Sigmoid colon (tissue), 4 donors: ENCODE measurements at regions not wholly inside any gene's neighbourhood (a gene's known extent, or its start where the extent isn't known, plus 50 kb on each side); places are given as distances from the start of the nearest gene placed in this dataset.

Experiments
- CTCF ChIP-seq, 4 experiments: fragments of 450-650 bp in 3 of 4; fragments of 200-600 bp in 1 of 4; IDR thresholded peaks; one replicate each; pipeline ENCODE4 v1.5.1; 2016 to 2019; ENCODE audit warnings: antibody characterized with exemption in 4 of 4, mild to moderate bottlenecking in 3 of 4, moderate library complexity in 2 of 4
- EP300 ChIP-seq, 4 donors: sonication (generic); formaldehyde crosslinking; IDR thresholded peaks; one replicate each; pipeline ENCODE4 v1.6.1; 2017; ENCODE audit warnings: antibody characterized with exemption in 4 of 4

DNA sequence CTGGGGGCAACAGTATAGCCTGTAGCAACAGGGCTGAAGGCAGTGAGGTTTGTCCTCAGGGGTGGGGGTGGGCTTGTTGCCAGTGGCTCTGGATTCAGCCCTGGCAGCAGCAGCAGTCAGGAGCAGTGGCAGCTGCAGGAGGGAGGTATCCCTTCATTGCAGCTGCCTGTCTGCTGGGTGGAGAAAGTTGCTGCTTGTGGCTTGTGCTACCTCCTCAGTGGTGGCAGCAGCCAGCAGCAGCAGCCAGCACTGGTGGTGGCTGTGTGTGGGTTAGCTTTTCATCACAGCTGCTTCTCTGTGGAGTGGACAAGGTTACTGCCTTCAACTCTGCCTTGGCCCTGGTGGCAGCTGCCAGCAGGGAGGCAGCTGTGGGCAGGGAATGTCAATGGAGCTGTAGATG, 94.9 kb downstream of the ARL6IP6 start:
- TF ChIP-seq CTCF (IDR thresholded peaks at IDR 0.05) (no peak), EP300 (IDR thresholded peaks at IDR 0.05) (no peak)
